B cell (primary cell): ENCODE measurements at regions not wholly inside any gene's neighbourhood (a gene's known extent, or its start where the extent isn't known, plus 50 kb on each side); places are given as distances from the start of the nearest gene placed in this dataset.

Experiments
- ATAC-seq: fragments of 200-7000 bp; cut with Tn5 transposase; one replicate; pipeline ENCODE4 v1.10.0; 2021; ENCODE audit warnings: low read depth, mild to moderate bottlenecking, moderate number of reproducible peaks, moderate library complexity
- CTCF ChIA-PET: fragments of 350-600 bp; sonication (Branson Sonifier 250); formaldehyde crosslinking; loops from one replicate; lab custom pipeline; 2021; ENCODE audit warnings: antibody characterized with exemption, inconsistent platforms; lab: Charles Lee
- POLR2A ChIA-PET: fragments of 350-600 bp; sonication (Branson Sonifier 250); formaldehyde crosslinking; loops from one replicate; lab custom pipeline; 2021; ENCODE audit warnings: antibody characterized with exemption; lab: Charles Lee
- DNase-seq: peaks from one replicate; pipeline ENCODE4 v3.0.0; 2013
- H2AFZ ChIP-seq: 2 replicates; pipeline ENCODE4 v1.6.1; 2012; ENCODE audit warnings: mild to moderate bottlenecking, low read depth, low read length; ENCODE audit not compliant: insufficient read depth, poor library complexity, severe bottlenecking
- H3K27ac ChIP-seq, 2 donors: 1 replicate in 1 of 2; 2 replicates in 1 of 2; pipeline ENCODE4 v1.5.1; 2012 to 2013; ENCODE audit warnings: low read length in 2 of 2, mild to moderate bottlenecking in 2 of 2, moderate library complexity in 1 of 2
- H3K27me3 ChIP-seq, 4 experiments: fragments of 200-600 bp in 1 of 4; sonication (generic) in 1 of 4; replicated peaks in 1 of 4; 1 replicate in 2 of 4; 2 replicates in 2 of 4; pipeline versions ENCODE4 v1.6.1 to v1.7.0; 2013 to 2016; ENCODE audit warnings: low read length in 3 of 4, mild to moderate bottlenecking in 2 of 4, mixed read lengths in 1 of 4, moderate library complexity in 1 of 4; ENCODE audit not compliant: insufficient read depth in 4 of 4, control insufficient read depth in 3 of 4; ENCODE audit errors: control extremely low read depth in 1 of 4
- H3K36me3 ChIP-seq, 2 experiments: replicated peaks in 1 of 2; 1 replicate in 1 of 2; 2 replicates in 1 of 2; pipeline versions ENCODE4 v1.6.1 to v1.7.1; 2013; ENCODE audit warnings: low read length in 1 of 2; ENCODE audit not compliant: insufficient read depth in 2 of 2, control insufficient read depth in 1 of 2; ENCODE audit errors: control extremely low read depth in 1 of 2, extremely low read depth in 1 of 2
- H3K4me1 ChIP-seq, 2 donors: fragments of 200-600 bp in 1 of 2; sonication (generic) in 1 of 2; 1 replicate in 1 of 2; 2 replicates in 1 of 2; pipeline versions ENCODE4 v1.5.1 to v1.6.1; 2013 to 2017; ENCODE audit warnings: low read length in 2 of 2; ENCODE audit not compliant: control insufficient read depth in 2 of 2, insufficient read depth in 2 of 2
- H3K4me2 ChIP-seq: replicated peaks from 2 replicates; pipeline ENCODE3; 2012; ENCODE audit warnings: mild to moderate bottlenecking, low read depth, low read length; ENCODE audit not compliant: poor library complexity, severe bottlenecking
- H3K4me3 ChIP-seq, 5 experiments: fragments of 200-600 bp in 1 of 5; sonication (generic) in 1 of 5; 1 replicate in 3 of 5; 2 replicates in 2 of 5; pipeline versions ENCODE4 v1.5.1 to v1.7.0; 2011 to 2016; ENCODE audit warnings: low read length in 4 of 5, mild to moderate bottlenecking in 4 of 5, low read depth in 2 of 5, control low read depth in 1 of 5, moderate library complexity in 1 of 5; ENCODE audit not compliant: insufficient read depth in 1 of 5; ENCODE audit errors: control extremely low read depth in 1 of 5, extremely low read depth in 1 of 5
- H3K79me2 ChIP-seq: fragments of 200-600 bp; sonication (generic); one replicate; pipeline ENCODE4 v1.6.0; 2016; ENCODE audit warnings: low read length; ENCODE audit not compliant: control insufficient read depth, insufficient read depth
- H3K9ac ChIP-seq: fragments of 200-600 bp; sonication (generic); 2 replicates; pipeline ENCODE4 v1.6.1; 2017; ENCODE audit warnings: mild to moderate bottlenecking, low read length, moderate library complexity
- H3K9me3 ChIP-seq, 3 donors: one replicate each; pipeline versions ENCODE4 v1.6.1 to v1.7.1; 2013; ENCODE audit warnings: low read length in 2 of 3; ENCODE audit not compliant: control insufficient read depth in 2 of 3, insufficient read depth in 1 of 3; ENCODE audit errors: control extremely low read depth in 1 of 3
- H4K20me1 ChIP-seq: 2 replicates; pipeline ENCODE4 v1.6.0; 2012; ENCODE audit warnings: mild to moderate bottlenecking, low read length; ENCODE audit not compliant: insufficient read depth, control insufficient read depth, poor library complexity, severe bottlenecking
- H3K27ac Mint-ChIP-seq: one replicate; pipeline ENCODE4 v1.8.0; 2021; ENCODE audit warnings: mixed read lengths
- H3K27me3 Mint-ChIP-seq: one replicate; pipeline ENCODE4 v1.8.0; 2021; ENCODE audit warnings: mixed read lengths
- H3K4me1 Mint-ChIP-seq: one replicate; pipeline ENCODE4 v1.8.0; 2021; ENCODE audit warnings: mixed read lengths
- H3K4me3 Mint-ChIP-seq: one replicate; pipeline ENCODE4 v1.8.0; 2021; ENCODE audit warnings: mixed read lengths
- H3K9me3 Mint-ChIP-seq: one replicate; pipeline ENCODE4 v1.8.0; 2022; ENCODE audit warnings: mixed read lengths; ENCODE audit not compliant: insufficient read depth
- CTCF ChIP-seq: fragments of 200-600 bp; IDR thresholded peaks from one replicate; pipeline ENCODE4 v1.8.0; 2022; ENCODE audit warnings: antibody characterized with exemption, mild to moderate bottlenecking
- EZH2 ChIP-seq: IDR thresholded peaks from 2 replicates; pipeline ENCODE4 v1.6.1; 2012; ENCODE audit warnings: borderline replicate concordance, low read depth, mild to moderate bottlenecking, moderate library complexity, low read length; ENCODE audit not compliant: insufficient read depth, poor library complexity, severe bottlenecking
- WGBS: methylation state at CpG from one replicate; pipeline ENCODE4 v1.1.5; 2013; ENCODE audit warnings: missing lambda C conversion rate; ENCODE audit not compliant: insufficient coverage; 5-methylcytosine and 5-hydroxymethylcytosine counted together
- intact Hi-C: fragments of 100-400 bp; cut with micrococcal nuclease; formaldehyde crosslinking; loops from one replicate; pipeline ENCODE4 v1.10.0; 2022

GRCh38 chr1:230561570-230561969 lies 80.7 kb upstream of the COG2 start:
- CTCF ChIA-PET: no interaction called here
- H3K9me3 Mint-ChIP-seq: no peaks in the 10 kb centered on the region
- WGBS: no CpG with 5 or more reads among the region's 4 CpGs

GRCh38 chr1:230558324-230558723 lies 84.0 kb upstream of the COG2 start:
- H3K4me3 ChIP-seq: no peak overlapping the region
- Mint-ChIP-seq H3K27me3 (peaks cover 24% of the 10 kb centered on the region), H3K27ac (no peak overlapping the region), H3K9me3 (no peaks in the 10 kb centered on the region), H3K4me3 (no peak overlapping the region), H3K4me1 (no peaks in the 10 kb centered on the region)
- H3K36me3 ChIP-seq: no peaks in the 10 kb centered on the region
- no peak for ATAC-seq
- ChIA-PET CTCF (no interaction called here), POLR2A (no interaction called here)
- no peak overlapping the region for H3K9ac ChIP-seq
- no peak for DNase-seq
- intact Hi-C loops: no loop called here
- H4K20me1 ChIP-seq: no peaks in the 10 kb centered on the region
- H3K27me3 ChIP-seq: peaks cover 0 to 4% (median 1%) of the 10 kb centered on the region in 4 experiments
- TF ChIP-seq EZH2 (no peak), CTCF (no peak)
- WGBS: 72% methylated on average over 4 of the region's 5 CpGs
- H3K9me3 ChIP-seq: no peaks in the 10 kb centered on the region
- no peak overlapping the region for H3K27ac ChIP-seq
- H3K4me1 ChIP-seq: no peaks in the 10 kb centered on the region
- no peak overlapping the region for H3K4me2 ChIP-seq
- no peaks in the 10 kb centered on the region for H3K79me2 ChIP-seq
- no peak overlapping the region for H2AFZ ChIP-seq

More at GRCh38 chr1:230561570-230561969, 80.7 kb upstream of the COG2 start:
- Histone ChIP-seq H3K4me2 (no peak overlapping the region), H3K27ac (no peak overlapping the region), H3K36me3 (no peaks in the 10 kb centered on the region), H3K79me2 (no peaks in the 10 kb centered on the region), H4K20me1 (no peaks in the 10 kb centered on the region), H3K9me3 (no peaks in the 10 kb centered on the region), H3K9ac (no peak overlapping the region), H3K4me3 (no peak overlapping the region), H3K4me1 (no peaks in the 10 kb centered on the region), H3K27me3 (peaks cover 0 to 6% (median 3%) of the 10 kb centered on the region in 4 experiments), H2AFZ (no peak overlapping the region)
- TF ChIP-seq EZH2 (no peak), CTCF (no peak)
- intact Hi-C loops: no loop called here
- DNase-seq (no peak), ATAC-seq (no peak)
- H3K4me1 Mint-ChIP-seq: no peaks in the 10 kb centered on the region
- peaks cover 37% of the 10 kb centered on the region for H3K27me3 Mint-ChIP-seq
- no peak overlapping the region for H3K27ac Mint-ChIP-seq
- POLR2A ChIA-PET: no interaction called here
- no peak overlapping the region for H3K4me3 Mint-ChIP-seq
